HG03280 (cell line): ENCODE measurements at regions not wholly inside any gene's neighbourhood (a gene's known extent, or its start where the extent isn't known, plus 50 kb on each side); places are given as distances from the start of the nearest gene placed in this dataset.
"Not testable (repeated sequence)": the region's sequence is repeated elsewhere in the genome, so short reads cannot be mapped to it uniquely, and the experiment has no call there.

ENCODE experiments used
- ATAC-seq: cut with Tn5 transposase; IDR thresholded peaks from one replicate; pipeline ENCODE4 v1.9.1; 2021; ENCODE audit warnings: mild to moderate bottlenecking, moderate library complexity; ENCODE audit not compliant: unreplicated experiment

- no peak for ATAC-seq
Measured at GRCh38 chr10:107986571-107986970, 822.1 kb upstream of the SORCS1 start.

GRCh38 chr10:107984581-107984980, 820.1 kb upstream of the SORCS1 start:
- no peak for ATAC-seq

GRCh38 chr10:107984149-107984548, 819.6 kb upstream of the SORCS1 start:
- no peak for ATAC-seq

GRCh38 chr10:107978455-107978854, 813.9 kb upstream of the SORCS1 start:
- no peak for ATAC-seq

- no peak for ATAC-seq
Measured at GRCh38 chr10:107971973-107972372, 807.5 kb upstream of the SORCS1 start.

- ATAC-seq: no peak
Measured at GRCh38 chr10:107971411-107971810, 806.9 kb upstream of the SORCS1 start.

GRCh38 chr10:107970512-107970911, 806.0 kb upstream of the SORCS1 start:
- no peak for ATAC-seq

GRCh38 chr10:107969936-107970335, 805.4 kb upstream of the SORCS1 start:
- no peak for ATAC-seq

GRCh38 chr10:107966826-107967225, 802.3 kb upstream of the SORCS1 start:
- no peak for ATAC-seq

GRCh38 chr10:107952649-107953556, 788.4 kb upstream of the SORCS1 start:
- no peak for ATAC-seq

- not testable (repeated sequence) for ATAC-seq
Measured at GRCh38 chr10:107950411-107951062, 786.0 kb upstream of the SORCS1 start.

GRCh38 chr10:107942826-107943225, 778.3 kb upstream of the SORCS1 start:
- ATAC-seq: no peak

GRCh38 chr10:107933076-107933475, 768.6 kb upstream of the SORCS1 start:
- ATAC-seq: no peak

- ATAC-seq: no peak
Measured at GRCh38 chr10:107931808-107932207, 767.3 kb upstream of the SORCS1 start.

- ATAC-seq: no peak
Measured at GRCh38 chr10:107930037-107930436, 765.5 kb upstream of the SORCS1 start.

- ATAC-seq: no peak
Measured at GRCh38 chr10:107924458-107924857, 760.0 kb upstream of the SORCS1 start.

GRCh38 chr10:107919626-107920235, 755.2 kb upstream of the SORCS1 start:
- ATAC-seq: no peak

GRCh38 chr10:107918171-107918570, 753.7 kb upstream of the SORCS1 start:
- ATAC-seq: no peak

- no peak for ATAC-seq
Measured at GRCh38 chr10:107915215-107915610, 750.7 kb upstream of the SORCS1 start.

GRCh38 chr10:107914450-107915214, 750.1 kb upstream of the SORCS1 start:
- ATAC-seq: no peak
